Right lobe of liver (tissue), 6 donors: ENCODE measurements at regions not wholly inside any gene's neighbourhood (a gene's known extent, or its start where the extent isn't known, plus 50 kb on each side); places are given as distances from the start of the nearest gene placed in this dataset.

Experiments used
- ATAC-seq, 4 donors: fragments of 200-7000 bp; cut with Tn5 transposase; one replicate each; pipeline ENCODE4 v1.9.1; 2020; ENCODE audit warnings: mild to moderate bottlenecking in 4 of 4, moderate library complexity in 4 of 4
- DNase-seq, 3 donors: peaks; one replicate each; pipeline ENCODE4 v3.0.0-alpha.2; 2020
- H3K27ac ChIP-seq, 3 donors: fragments of 200-600 bp; one replicate each; pipeline ENCODE4 v1.8.0; 2022
- H3K27me3 ChIP-seq, 2 donors: fragments of 200-600 bp; one replicate each; pipeline ENCODE4 v1.8.0; 2022
- H3K36me3 ChIP-seq, 4 donors: fragments of 200-600 bp; sonication (generic) in 1 of 4; one replicate each; pipeline versions ENCODE4 v1.5.1 to v1.8.0; 2017 to 2022; ENCODE audit warnings: control low read depth in 1 of 4
- H3K4me1 ChIP-seq, 4 donors: fragments of 200-600 bp; sonication (generic) in 1 of 4; one replicate each; pipeline versions ENCODE4 v1.5.1 to v1.8.0; 2017 to 2022; ENCODE audit warnings: control low read depth in 1 of 4
- H3K4me3 ChIP-seq, 3 donors: fragments of 200-600 bp; one replicate each; pipeline ENCODE4 v1.8.0; 2022
- H3K9me3 ChIP-seq, 4 donors: fragments of 200-600 bp; sonication (generic) in 1 of 4; one replicate each; pipeline versions ENCODE4 v1.5.1 to v1.8.0; 2017 to 2022; ENCODE audit warnings: control low read depth in 1 of 4
- POLR2A ChIP-seq: fragments of 450-650 bp; IDR thresholded peaks from one replicate; pipeline ENCODE4 v1.6.1; 2017; ENCODE audit warnings: antibody characterized with exemption, mild to moderate bottlenecking
- WGBS: methylation state at CpG from one replicate; pipeline ENCODE4 v1.1.6; 2018; ENCODE audit warnings: low coverage, low lambda C conversion rate; ENCODE audit not compliant: insufficient coverage; ENCODE audit errors: missing lambda C conversion rate; 5-methylcytosine and 5-hydroxymethylcytosine counted together
- intact Hi-C, 2 donors: fragments of 100-400 bp; cut with DNase I; formaldehyde crosslinking; loops; one replicate each; pipeline versions ENCODE4 v1.11.2 to v1.14.1; 2022
- TF ChIP-seq, protein P1 (sequence below), 4 donors: fragments of 200-600 bp in 3 of 4; fragments of 450-650 bp in 1 of 4; IDR thresholded peaks; one replicate each; pipeline versions ENCODE4 v1.5.1 to v1.8.0; 2016 to 2022; ENCODE audit warnings: antibody characterized with exemption in 4 of 4, mild to moderate bottlenecking in 2 of 4
- donor health status: DM: no; HTN: yes; CAD: no.
- donor health status: DM: no; HTN: no; CAD: no.
- donor health status: DM: no; HTN: no; CAD: no.
- donor health status: DM: no; HTN: yes; CAD: no.
- donor health status: DM: no; HTN: yes; CAD: no.

DNA sequence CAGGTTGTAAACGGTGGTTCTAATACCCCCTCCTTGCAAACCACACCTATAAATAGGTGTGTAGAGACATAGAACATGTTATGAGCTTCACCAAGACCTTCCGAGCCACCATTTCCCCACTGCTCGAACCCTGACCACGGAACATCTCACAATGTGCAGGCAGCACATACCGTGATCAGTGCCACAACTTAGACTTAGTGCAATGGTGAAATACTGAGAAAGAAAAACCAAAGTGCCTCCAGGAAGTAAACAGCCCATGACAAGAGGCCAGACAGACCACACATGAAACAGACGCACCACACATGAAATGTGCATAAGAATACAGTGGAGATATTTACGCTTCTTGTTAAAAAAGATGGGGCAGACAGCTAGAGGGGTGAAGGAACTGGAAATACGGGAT, 166.9 kb upstream of the CCND2 start:
- ATAC-seq (no peak), DNase-seq (peak in 1 of 3 donors; percentile 7)
- 55% methylated on average over 5 of the region's 8 CpGs for WGBS
- Histone ChIP-seq H3K9me3 (no peaks in the 10 kb centered on the region), H3K4me3 (no peak overlapping the region), H3K27ac (no peak overlapping the region), H3K27me3 (no peaks in the 10 kb centered on the region), H3K36me3 (no peaks in the 10 kb centered on the region), H3K4me1 (no peaks in the 10 kb centered on the region)
- intact Hi-C loops: no loop called here
- TF ChIP-seq POLR2A: no peak
- TF ChIP-seq, protein P1, sequence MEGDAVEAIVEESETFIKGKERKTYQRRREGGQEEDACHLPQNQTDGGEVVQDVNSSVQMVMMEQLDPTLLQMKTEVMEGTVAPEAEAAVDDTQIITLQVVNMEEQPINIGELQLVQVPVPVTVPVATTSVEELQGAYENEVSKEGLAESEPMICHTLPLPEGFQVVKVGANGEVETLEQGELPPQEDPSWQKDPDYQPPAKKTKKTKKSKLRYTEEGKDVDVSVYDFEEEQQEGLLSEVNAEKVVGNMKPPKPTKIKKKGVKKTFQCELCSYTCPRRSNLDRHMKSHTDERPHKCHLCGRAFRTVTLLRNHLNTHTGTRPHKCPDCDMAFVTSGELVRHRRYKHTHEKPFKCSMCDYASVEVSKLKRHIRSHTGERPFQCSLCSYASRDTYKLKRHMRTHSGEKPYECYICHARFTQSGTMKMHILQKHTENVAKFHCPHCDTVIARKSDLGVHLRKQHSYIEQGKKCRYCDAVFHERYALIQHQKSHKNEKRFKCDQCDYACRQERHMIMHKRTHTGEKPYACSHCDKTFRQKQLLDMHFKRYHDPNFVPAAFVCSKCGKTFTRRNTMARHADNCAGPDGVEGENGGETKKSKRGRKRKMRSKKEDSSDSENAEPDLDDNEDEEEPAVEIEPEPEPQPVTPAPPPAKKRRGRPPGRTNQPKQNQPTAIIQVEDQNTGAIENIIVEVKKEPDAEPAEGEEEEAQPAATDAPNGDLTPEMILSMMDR (IDR thresholded peaks at IDR 0.05): no peak

DNA sequence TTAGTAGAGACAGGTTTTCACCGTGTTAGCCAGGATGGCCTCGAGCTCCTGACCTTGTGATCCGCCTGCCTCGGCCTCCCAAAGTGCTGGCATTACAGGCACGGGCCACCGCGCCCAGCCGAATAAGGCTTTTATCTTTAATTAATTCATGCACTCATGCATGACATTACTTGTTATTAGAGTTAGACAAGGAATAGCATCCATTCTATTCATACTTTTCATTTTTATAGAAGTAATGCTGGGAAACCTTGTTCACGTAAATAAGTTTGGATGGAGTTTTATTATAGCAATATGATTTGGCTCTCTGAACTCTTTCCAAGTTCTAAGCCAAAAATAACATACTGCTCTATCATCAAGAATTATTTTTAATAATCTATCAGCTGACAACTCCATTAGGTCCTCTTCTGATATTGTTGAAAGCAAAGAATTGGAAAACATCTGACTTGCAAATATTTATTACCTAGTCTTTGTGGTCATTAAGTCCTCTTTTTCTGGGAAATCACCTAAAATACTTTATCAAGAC, 168.8 kb upstream of the CCND2 start:
- Histone ChIP-seq H3K36me3 (no peaks in the 10 kb centered on the region), H3K4me1 (no peaks in the 10 kb centered on the region), H3K27ac (no peak overlapping the region), H3K9me3 (no peaks in the 10 kb centered on the region), H3K4me3 (no peak overlapping the region), H3K27me3 (no peaks in the 10 kb centered on the region)
- TF ChIP-seq, protein P1 (IDR thresholded peaks at IDR 0.05): no peak
- no peak for TF ChIP-seq POLR2A
- ATAC-seq: no peak
- intact Hi-C loops: no loop called here
- 79% methylated on average over 9 of the region's 9 CpGs for WGBS
- peak in 1 of 3 donors; percentile 23 for DNase-seq

DNA sequence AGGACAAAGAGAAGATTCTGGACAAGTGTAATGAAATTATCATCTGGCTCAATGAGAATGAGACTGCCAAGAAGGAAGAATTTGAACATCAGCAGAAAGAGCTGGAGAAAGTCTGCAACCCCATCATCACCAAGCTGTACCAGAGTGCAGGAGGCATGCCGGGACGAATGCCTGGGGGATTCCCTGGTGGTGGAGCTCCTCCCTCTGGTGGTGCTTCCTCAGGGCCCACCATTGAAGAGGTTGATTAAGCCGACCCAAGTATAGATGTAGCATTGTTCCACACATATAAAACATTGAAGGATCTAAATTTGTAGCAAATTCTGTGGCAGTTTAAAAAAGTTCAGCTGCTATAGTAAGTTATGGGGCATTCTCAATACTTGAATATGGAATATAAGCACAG, 174.3 kb upstream of the CCND2 start:
- no peak overlapping the region for H3K4me3 ChIP-seq
- no peak for DNase-seq
- 12% methylated on average over 3 of the region's 3 CpGs for WGBS

DNA sequence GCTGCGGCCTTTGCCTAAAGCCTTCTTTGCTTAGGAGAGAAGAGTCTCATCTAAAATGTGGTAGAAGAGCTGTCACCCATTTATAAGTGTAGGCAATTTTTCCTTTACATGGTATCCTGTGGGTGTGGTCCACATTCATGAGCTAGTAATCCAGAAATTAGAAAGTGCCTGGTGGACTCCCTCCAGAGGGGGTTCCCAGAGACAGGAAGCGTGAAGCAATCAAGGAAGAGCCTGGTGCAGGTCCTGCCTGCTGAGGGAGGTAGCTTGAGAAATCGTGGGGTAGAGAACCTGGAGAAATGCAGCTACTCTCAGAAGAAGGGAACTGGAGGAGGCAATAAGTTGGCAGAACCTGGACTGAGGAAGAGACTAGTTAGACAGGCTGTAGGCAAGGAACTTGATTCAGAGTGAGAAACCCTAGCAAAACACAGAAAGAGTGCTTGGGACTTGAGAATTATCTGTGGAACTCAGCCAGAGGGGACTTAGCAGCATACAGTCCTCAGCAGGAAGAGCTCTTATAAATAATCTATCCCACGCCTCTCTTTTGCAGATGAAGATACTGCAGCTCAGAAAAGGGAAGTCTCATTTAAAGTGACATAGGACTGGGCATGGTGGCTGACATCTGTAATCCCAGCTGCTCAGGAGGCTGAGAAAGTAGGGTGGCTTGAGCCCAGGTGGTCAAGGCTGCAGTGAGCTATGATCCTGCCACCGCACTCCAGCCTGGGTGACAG, 182.4 kb upstream of the CCND2 start:
- no peak overlapping the region for H3K4me3 ChIP-seq
- intact Hi-C loops: no loop called here
- WGBS: 43% methylated on average over 4 of the region's 5 CpGs
- H3K9me3 ChIP-seq: no peaks in the 10 kb centered on the region
- ATAC-seq: no peak
- no peak for DNase-seq
- H3K27ac ChIP-seq: no peak overlapping the region
- TF ChIP-seq, protein P1 (IDR thresholded peaks at IDR 0.05): no peak
- H3K36me3 ChIP-seq: no peaks in the 10 kb centered on the region
- no peaks in the 10 kb centered on the region for H3K4me1 ChIP-seq
- no peaks in the 10 kb centered on the region for H3K27me3 ChIP-seq

More for the DNA sequence above, 174.3 kb upstream of the CCND2 start:
- H3K27me3 ChIP-seq: no peaks in the 10 kb centered on the region
- H3K4me1 ChIP-seq: no peaks in the 10 kb centered on the region
- TF ChIP-seq, protein P1 (IDR thresholded peaks at IDR 0.05): no peak
- no peak for TF ChIP-seq POLR2A
- no peak for ATAC-seq
- no peak overlapping the region for H3K27ac ChIP-seq
- H3K9me3 ChIP-seq: no peaks in the 10 kb centered on the region
- no peaks in the 10 kb centered on the region for H3K36me3 ChIP-seq
- intact Hi-C loops: no loop called here
